ENCODE measurements at regions not wholly inside any gene's neighbourhood (a gene's known extent, or its start where the extent isn't known, plus 50 kb on each side); places are given as distances from the start of the nearest gene placed in this dataset.

DNA sequence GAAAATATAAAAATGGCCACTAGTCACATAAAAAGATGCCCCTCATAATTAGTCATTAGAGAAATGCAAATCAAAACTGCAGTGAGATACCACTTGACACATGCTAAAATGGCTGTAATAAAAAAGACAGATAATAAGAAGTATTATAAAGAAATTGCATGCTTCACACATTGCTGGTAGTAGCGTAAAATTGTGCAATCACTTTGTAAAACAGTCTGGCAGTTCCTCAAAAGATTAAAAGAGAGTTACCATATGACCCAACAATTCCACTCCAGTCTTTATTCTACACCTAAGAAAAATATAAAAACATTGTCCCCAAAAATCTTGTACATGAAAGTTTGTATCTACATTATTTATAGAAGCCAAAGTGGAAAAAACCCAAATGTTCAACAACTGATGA lies 170.6 kb upstream of the FIGN start:
- TF ChIP-seq, protein P1, sequence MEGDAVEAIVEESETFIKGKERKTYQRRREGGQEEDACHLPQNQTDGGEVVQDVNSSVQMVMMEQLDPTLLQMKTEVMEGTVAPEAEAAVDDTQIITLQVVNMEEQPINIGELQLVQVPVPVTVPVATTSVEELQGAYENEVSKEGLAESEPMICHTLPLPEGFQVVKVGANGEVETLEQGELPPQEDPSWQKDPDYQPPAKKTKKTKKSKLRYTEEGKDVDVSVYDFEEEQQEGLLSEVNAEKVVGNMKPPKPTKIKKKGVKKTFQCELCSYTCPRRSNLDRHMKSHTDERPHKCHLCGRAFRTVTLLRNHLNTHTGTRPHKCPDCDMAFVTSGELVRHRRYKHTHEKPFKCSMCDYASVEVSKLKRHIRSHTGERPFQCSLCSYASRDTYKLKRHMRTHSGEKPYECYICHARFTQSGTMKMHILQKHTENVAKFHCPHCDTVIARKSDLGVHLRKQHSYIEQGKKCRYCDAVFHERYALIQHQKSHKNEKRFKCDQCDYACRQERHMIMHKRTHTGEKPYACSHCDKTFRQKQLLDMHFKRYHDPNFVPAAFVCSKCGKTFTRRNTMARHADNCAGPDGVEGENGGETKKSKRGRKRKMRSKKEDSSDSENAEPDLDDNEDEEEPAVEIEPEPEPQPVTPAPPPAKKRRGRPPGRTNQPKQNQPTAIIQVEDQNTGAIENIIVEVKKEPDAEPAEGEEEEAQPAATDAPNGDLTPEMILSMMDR (IDR thresholded peaks at IDR 0.05), result no peak
- TF ChIP-seq EP300 (IDR thresholded peaks at IDR 0.05) (no peak), POLR2AphosphoS5 (IDR thresholded peaks at IDR 0.05) (no peak), POLR2A (IDR thresholded peaks at IDR 0.05) (no peak)

Measured in gastroesophageal sphincter (tissue), 3 donors.